Choroid plexus epithelial cell (primary cell): ENCODE measurements at regions not wholly inside any gene's neighbourhood (a gene's known extent, or its start where the extent isn't known, plus 50 kb on each side); places are given as distances from the start of the nearest gene placed in this dataset.

Source experiments
- DNase-seq: peaks from one replicate; pipeline ENCODE4 v3.0.0-alpha.2; 2010; ENCODE audit warnings: low read depth
- H3K4me3 ChIP-seq: 2 replicates; pipeline ENCODE4 v1.5.1; 2011; ENCODE audit warnings: low read depth, mild to moderate bottlenecking, control low read depth, low read length, moderate library complexity
- TF ChIP-seq, protein P1 (sequence below): conservative IDR thresholded peaks from 2 replicates; pipeline ENCODE4 v1.5.1; 2011; ENCODE audit warnings: low read depth, mild to moderate bottlenecking, control low read depth, inconsistent platforms, low read length, moderate library complexity

DNA sequence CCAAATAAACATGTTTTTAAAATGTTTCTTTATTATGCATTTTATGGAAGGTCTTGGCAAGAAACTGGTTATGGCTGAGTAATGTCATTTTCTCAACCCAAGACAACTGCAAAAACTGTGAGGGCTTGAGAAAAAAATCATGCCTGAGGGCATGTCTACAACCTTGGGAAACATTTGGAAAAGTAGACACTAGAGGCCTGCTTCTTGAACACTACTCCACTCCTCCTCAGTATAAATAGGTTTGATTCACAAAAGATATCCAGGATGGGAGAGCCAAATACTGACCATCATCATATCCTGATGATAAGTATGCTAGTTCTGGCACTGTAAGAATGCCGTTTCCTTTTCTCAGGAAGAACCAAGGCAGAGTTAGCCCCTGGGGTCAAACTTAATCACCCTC, 71.1 kb downstream of the OSR1 start:
- TF ChIP-seq, protein P1, sequence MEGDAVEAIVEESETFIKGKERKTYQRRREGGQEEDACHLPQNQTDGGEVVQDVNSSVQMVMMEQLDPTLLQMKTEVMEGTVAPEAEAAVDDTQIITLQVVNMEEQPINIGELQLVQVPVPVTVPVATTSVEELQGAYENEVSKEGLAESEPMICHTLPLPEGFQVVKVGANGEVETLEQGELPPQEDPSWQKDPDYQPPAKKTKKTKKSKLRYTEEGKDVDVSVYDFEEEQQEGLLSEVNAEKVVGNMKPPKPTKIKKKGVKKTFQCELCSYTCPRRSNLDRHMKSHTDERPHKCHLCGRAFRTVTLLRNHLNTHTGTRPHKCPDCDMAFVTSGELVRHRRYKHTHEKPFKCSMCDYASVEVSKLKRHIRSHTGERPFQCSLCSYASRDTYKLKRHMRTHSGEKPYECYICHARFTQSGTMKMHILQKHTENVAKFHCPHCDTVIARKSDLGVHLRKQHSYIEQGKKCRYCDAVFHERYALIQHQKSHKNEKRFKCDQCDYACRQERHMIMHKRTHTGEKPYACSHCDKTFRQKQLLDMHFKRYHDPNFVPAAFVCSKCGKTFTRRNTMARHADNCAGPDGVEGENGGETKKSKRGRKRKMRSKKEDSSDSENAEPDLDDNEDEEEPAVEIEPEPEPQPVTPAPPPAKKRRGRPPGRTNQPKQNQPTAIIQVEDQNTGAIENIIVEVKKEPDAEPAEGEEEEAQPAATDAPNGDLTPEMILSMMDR: no peak
- no peak overlapping the region for H3K4me3 ChIP-seq
- no peak for DNase-seq

DNA sequence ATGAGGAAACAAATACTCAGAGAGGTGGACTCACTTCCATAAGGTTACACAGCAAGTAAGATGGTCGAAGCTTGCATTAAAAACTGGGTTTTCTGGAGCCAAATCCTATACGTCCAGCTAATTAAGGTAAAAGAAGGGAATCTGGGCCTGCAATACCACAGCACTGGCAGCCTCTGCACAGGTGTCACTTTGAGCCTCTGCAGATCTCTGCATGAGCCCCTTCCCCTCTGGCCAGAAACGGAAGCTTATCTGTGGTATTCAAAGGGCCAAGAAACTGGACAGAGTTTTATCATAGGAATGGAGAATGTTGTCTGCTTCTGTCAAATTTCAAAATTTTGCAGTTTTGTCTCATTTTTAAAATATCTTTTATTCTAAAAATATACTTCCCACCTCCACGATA, 76.1 kb downstream of the OSR1 start:
- no peak overlapping the region for H3K4me3 ChIP-seq
- TF ChIP-seq, protein P1: no peak

GRCh38 chr2:19274439-19274838, 84.0 kb downstream of the OSR1 start:
- DNase-seq: no peak
- no peak overlapping the region for H3K4me3 ChIP-seq
- TF ChIP-seq, protein P1: no peak

More for the DNA sequence above, 76.1 kb downstream of the OSR1 start:
- DNase-seq: no peak

DNA sequence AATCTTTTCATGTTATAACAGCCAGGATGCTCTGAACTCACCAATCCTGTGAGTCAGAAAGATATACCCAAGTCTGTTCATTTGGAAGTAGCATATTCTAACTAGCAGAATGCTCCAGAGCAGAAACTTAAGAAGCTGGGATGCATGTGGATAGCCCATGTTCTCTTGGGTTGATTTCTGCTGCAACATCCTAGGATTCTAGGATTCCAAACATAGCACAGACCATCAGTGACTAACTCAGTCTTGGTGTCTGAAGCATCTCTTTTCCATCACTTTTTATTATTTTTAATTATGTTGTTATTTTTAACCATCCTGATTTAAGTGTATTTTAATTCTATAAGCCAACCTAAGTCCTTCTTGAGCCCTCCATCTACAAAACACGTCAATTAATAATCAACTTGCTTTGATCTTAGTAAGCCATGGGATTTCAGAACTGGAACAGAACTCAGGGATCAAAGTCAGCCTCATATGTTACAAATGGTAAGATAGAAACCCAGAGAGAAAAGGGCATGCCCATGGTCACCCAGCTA, 85.4 kb downstream of the OSR1 start:
- no peak for DNase-seq
- TF ChIP-seq, protein P1: no peak
- no peak overlapping the region for H3K4me3 ChIP-seq

- DNase-seq: no peak
- H3K4me3 ChIP-seq: no peak overlapping the region
- TF ChIP-seq, protein P1: no peak
Measured at GRCh38 chr2:19272039-19272438, 86.4 kb downstream of the OSR1 start.

DNA sequence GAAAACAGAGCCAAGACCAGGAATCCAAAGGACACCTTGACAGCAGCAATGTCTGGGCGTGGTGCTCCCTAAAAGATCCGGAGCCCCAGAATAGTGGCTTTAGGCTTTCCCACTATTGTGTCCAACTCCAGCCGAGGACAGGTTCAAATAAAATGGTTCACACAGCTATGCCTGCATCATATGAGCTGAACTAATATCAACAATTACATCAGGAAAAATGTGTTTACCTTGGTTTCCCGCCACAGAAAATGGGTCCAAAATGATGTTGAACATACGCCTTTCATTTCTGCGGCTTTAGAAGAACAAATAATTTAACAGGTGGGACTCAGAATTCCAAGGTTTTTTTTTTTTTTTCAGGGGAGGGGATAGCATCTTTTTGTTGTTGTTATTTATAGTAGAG, 93.6 kb downstream of the OSR1 start:
- H3K4me3 ChIP-seq: no peak overlapping the region
- no peak for DNase-seq
- TF ChIP-seq, protein P1: no peak

DNA sequence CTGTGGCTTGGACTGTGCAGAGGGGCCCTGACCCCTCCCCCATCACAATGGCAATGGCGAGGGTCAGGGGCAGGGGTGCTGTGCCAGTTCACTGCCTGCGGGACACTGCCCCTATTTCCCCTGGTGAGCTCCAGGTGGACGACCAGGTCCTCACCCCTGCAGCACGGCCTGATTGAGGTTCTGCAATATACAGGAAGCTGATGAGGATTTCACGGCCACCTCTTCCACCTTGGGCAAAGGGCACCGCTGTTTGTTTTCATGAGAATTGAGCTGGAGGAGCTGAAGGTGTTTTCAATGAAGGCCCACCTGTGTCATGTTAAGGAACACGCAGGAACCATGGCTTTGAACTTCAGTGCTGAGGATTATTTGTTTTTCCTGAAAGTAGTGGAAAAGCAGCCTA, 96.3 kb downstream of the OSR1 start:
- DNase-seq: no peak
- no peak overlapping the region for H3K4me3 ChIP-seq
- TF ChIP-seq, protein P1: no peak
